CD8-positive, alpha-beta memory T cell (primary cell): ENCODE measurements at regions not wholly inside any gene's neighbourhood (a gene's known extent, or its start where the extent isn't known, plus 50 kb on each side); places are given as distances from the start of the nearest gene placed in this dataset.

Source experiments
- CTCF ChIA-PET: fragments of 350-600 bp; sonication (Branson Sonifier 250); formaldehyde crosslinking; loops from one replicate; lab custom pipeline; 2021; ENCODE audit warnings: antibody characterized with exemption; lab: Charles Lee
- POLR2A ChIA-PET: fragments of 350-600 bp; sonication (Branson Sonifier 250); formaldehyde crosslinking; loops from one replicate; lab custom pipeline; 2021; ENCODE audit warnings: antibody characterized with exemption; lab: Charles Lee
- DNase-seq, 5 donors: peaks; one replicate each; pipeline versions ENCODE4 v3.0.0 to v3.0.0-alpha.2; 2020 to 2022; ENCODE audit warnings: mixed read lengths in 1 of 5
- H3K27ac ChIP-seq: one replicate; pipeline ENCODE4 v1.7.0; 2013; ENCODE audit warnings: low read depth, mild to moderate bottlenecking, low read length, moderate library complexity
- H3K27me3 ChIP-seq: 2 replicates; pipeline ENCODE4 v1.7.0; 2013; ENCODE audit warnings: low read length, mild to moderate bottlenecking; ENCODE audit not compliant: insufficient read depth, poor library complexity, severe bottlenecking
- H3K36me3 ChIP-seq: 2 replicates; pipeline ENCODE4 v1.7.0; 2013; ENCODE audit warnings: mild to moderate bottlenecking, low read length, moderate library complexity; ENCODE audit not compliant: insufficient read depth
- H3K4me1 ChIP-seq: 2 replicates; pipeline ENCODE4 v1.7.0; 2013; ENCODE audit warnings: mild to moderate bottlenecking, low read length, moderate library complexity; ENCODE audit not compliant: insufficient read depth
- H3K4me3 ChIP-seq: 2 replicates; pipeline ENCODE4 v1.7.0; 2013; ENCODE audit warnings: mild to moderate bottlenecking, low read length
- H3K9me3 ChIP-seq: 2 replicates; pipeline ENCODE4 v1.7.0; 2013; ENCODE audit warnings: mild to moderate bottlenecking, low read length
- H3K27ac Mint-ChIP-seq, 8 donors: one replicate each; pipeline ENCODE4 v1.8.0; 2020 to 2021; ENCODE audit warnings: mixed read lengths in 8 of 8, mild to moderate bottlenecking in 6 of 8, inconsistent platforms in 3 of 8, moderate library complexity in 3 of 8
- H3K27me3 Mint-ChIP-seq, 2 donors: one replicate each; pipeline ENCODE4 v1.8.0; 2020 to 2021; ENCODE audit warnings: mixed read lengths in 2 of 2, mild to moderate bottlenecking in 1 of 2, moderate library complexity in 1 of 2
- H3K36me3 Mint-ChIP-seq, 3 donors: one replicate each; pipeline ENCODE4 v1.8.0; 2020 to 2021; ENCODE audit warnings: mixed read lengths in 3 of 3, inconsistent platforms in 1 of 3, mild to moderate bottlenecking in 1 of 3
- H3K4me1 Mint-ChIP-seq, 3 donors: one replicate each; pipeline ENCODE4 v1.8.0; 2020 to 2021; ENCODE audit warnings: mixed read lengths in 3 of 3, inconsistent platforms in 1 of 3, mild to moderate bottlenecking in 1 of 3
- H3K4me3 Mint-ChIP-seq, 7 donors: one replicate each; pipeline ENCODE4 v1.8.0; 2020 to 2021; ENCODE audit warnings: mixed read lengths in 7 of 7, mild to moderate bottlenecking in 6 of 7, moderate library complexity in 4 of 7, inconsistent platforms in 2 of 7
- H3K9me3 Mint-ChIP-seq, 5 donors: one replicate each; pipeline ENCODE4 v1.8.0; 2020 to 2022; ENCODE audit warnings: mixed read lengths in 5 of 5, mild to moderate bottlenecking in 3 of 5, moderate library complexity in 2 of 5, inconsistent platforms in 1 of 5

DNA sequence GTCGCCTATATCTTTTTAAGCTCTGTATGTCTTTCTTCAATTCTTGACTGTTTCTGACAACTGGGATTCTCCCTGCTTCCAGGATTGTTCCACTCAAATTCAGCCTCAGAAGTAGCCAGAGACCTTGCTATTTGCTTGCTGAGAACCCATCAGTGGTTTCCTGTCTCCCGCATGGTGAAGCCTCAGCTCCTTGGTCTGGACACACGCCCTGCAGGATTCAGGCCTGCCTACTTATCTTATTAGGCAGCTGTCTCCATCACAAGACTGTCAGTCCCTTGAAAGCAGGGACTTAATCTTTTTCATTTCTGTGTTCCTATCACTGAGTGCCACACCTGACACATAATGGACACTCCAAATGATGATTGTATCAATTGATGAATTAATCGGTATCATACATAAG lies 175.3 kb downstream of the PLPP3 start:
- H3K36me3 ChIP-seq = no peaks in the 10 kb centered on the region
- H3K4me1 ChIP-seq = no peaks in the 10 kb centered on the region
- Mint-ChIP-seq H3K4me3 (no peak overlapping the region), H3K27ac (no peak overlapping the region), H3K27me3 (no peaks in the 10 kb centered on the region), H3K4me1 (no peaks in the 10 kb centered on the region), H3K9me3 (peaks cover 0 to 3% (median 0%) of the 10 kb centered on the region in 5 donors), H3K36me3 (no peaks in the 10 kb centered on the region)
- no peak for DNase-seq
- no peak overlapping the region for H3K4me3 ChIP-seq
- ChIA-PET CTCF (interaction anchor here (1.3 kb wide), 1 partner anchor 9 kb away, joined by 3 read pairs; no protein-coding TSS in a partner anchor), POLR2A (no interaction called here)
- H3K27ac ChIP-seq = no peak overlapping the region
- no peaks in the 10 kb centered on the region for H3K9me3 ChIP-seq
- H3K27me3 ChIP-seq = no peaks in the 10 kb centered on the region

DNA sequence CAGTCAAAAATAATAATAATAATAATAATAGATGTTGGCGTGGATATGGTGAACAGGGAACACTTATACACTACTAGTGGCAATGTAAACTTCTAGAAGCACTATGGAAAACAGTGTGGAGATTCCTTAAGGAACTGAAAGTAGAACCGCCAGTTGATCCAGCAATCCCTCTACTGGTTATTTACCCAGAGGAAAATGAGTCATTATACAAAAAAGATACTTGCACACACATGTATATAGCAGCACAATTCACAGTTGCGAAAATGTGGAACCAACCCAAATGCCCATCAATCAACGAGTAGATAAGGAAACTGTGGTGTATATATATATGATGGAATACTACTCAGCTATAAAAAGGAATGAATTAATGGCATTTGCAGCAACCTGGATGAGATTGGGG lies 176.0 kb downstream of the PLPP3 start:
- CTCF ChIA-PET = interaction anchor here (1.3 kb wide), 1 partner anchor 9 kb away, joined by 3 read pairs; no protein-coding TSS in a partner anchor
- Histone ChIP-seq H3K27ac (no peak overlapping the region), H3K27me3 (no peaks in the 10 kb centered on the region), H3K4me1 (no peaks in the 10 kb centered on the region), H3K36me3 (no peaks in the 10 kb centered on the region), H3K9me3 (no peaks in the 10 kb centered on the region), H3K4me3 (no peak overlapping the region)
- no peak for DNase-seq
- Mint-ChIP-seq H3K4me1 (no peaks in the 10 kb centered on the region), H3K4me3 (no peak overlapping the region), H3K9me3 (peaks cover 0 to 3% (median 0%) of the 10 kb centered on the region in 5 donors), H3K27ac (no peak overlapping the region), H3K36me3 (no peaks in the 10 kb centered on the region), H3K27me3 (no peaks in the 10 kb centered on the region)
- POLR2A ChIA-PET = no interaction called here

DNA sequence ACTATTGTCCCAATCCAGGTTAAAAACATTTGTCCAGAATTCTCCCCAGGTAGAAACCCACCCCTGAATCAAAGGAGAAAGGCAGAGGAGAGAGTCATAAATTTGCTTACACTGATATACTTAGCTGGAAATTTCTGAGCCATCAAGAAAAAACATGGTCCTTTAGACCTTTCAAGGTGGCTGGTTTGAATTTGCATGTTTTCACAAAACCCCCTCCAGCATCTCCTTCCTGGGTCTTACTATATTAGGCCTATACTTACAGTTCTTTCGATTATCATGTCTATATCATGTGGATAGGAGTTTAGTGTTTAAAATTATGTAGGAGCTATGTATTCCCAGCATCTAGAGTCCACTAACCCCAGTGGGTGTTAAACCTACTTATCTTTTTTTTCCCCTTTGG lies 178.2 kb downstream of the PLPP3 start:
- ChIA-PET POLR2A (no interaction called here), CTCF (no interaction called here)
- DNase-seq = no peak
- Mint-ChIP-seq H3K4me1 (no peaks in the 10 kb centered on the region), H3K36me3 (no peaks in the 10 kb centered on the region), H3K4me3 (no peak overlapping the region), H3K27ac (no peak overlapping the region), H3K27me3 (no peaks in the 10 kb centered on the region), H3K9me3 (peaks cover 0 to 3% (median 0%) of the 10 kb centered on the region in 5 donors)
- no peaks in the 10 kb centered on the region for H3K36me3 ChIP-seq
- H3K9me3 ChIP-seq = no peaks in the 10 kb centered on the region
- H3K27me3 ChIP-seq = no peaks in the 10 kb centered on the region
- H3K4me1 ChIP-seq = no peaks in the 10 kb centered on the region
- no peak overlapping the region for H3K27ac ChIP-seq
- no peak overlapping the region for H3K4me3 ChIP-seq

DNA sequence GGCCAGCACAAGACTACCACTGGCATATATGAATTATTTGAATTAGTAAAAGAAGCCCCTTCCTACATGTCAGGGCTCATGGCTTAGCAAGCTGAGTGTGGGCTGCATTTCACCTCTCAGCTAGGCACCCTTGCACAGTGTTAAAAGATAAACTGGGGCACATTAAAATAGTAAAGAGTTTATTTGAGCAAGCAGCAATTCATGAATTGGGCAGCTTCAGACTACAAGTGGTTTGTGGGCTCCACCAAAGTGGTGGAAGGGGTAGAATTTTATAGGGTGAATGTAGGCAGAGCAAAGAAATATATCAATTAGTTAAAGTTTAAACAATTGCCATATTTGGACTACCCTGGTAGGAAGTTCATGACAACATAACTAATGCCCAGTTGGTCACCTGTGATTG lies 178.8 kb downstream of the PLPP3 start:
- no peak overlapping the region for H3K4me3 Mint-ChIP-seq
- CTCF ChIA-PET = no interaction called here

DNA sequence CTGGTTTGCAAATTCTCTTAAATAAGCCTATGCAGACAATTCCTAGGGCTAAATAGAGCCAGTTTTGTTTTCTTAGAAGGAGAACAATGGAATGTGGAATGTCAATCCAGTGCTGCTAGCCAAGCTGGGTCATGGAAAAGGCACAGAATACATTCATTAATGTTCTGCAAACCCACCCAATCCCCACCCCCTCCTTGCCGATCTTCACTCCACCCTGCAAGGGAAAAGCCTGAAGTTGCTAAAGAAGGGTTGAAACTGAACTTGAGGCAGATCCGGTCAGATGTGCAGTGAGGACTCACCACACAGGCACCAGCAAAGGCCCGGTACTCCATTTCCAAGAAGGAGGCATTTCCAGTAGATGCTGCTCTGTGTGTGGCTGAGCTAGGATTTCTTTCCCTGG lies 179.6 kb downstream of the PLPP3 start:
- H3K4me3 ChIP-seq = no peak overlapping the region
- H3K27ac ChIP-seq = no peak overlapping the region
- Mint-ChIP-seq H3K4me3 (no peak overlapping the region), H3K27me3 (no peaks in the 10 kb centered on the region), H3K27ac (no peak overlapping the region), H3K4me1 (no peaks in the 10 kb centered on the region), H3K36me3 (no peaks in the 10 kb centered on the region), H3K9me3 (peaks cover 0 to 2% (median 0%) of the 10 kb centered on the region in 5 donors)
- no peaks in the 10 kb centered on the region for H3K36me3 ChIP-seq
- DNase-seq = no peak
- H3K4me1 ChIP-seq = no peaks in the 10 kb centered on the region
- CTCF ChIA-PET = no interaction called here
- H3K9me3 ChIP-seq = no peaks in the 10 kb centered on the region
- no peaks in the 10 kb centered on the region for H3K27me3 ChIP-seq
- POLR2A ChIA-PET = no interaction called here

More for the DNA sequence above, 178.8 kb downstream of the PLPP3 start:
- H3K36me3 ChIP-seq = no peaks in the 10 kb centered on the region
- Mint-ChIP-seq H3K9me3 (peaks cover 0 to 2% (median 0%) of the 10 kb centered on the region in 5 donors), H3K4me1 (no peaks in the 10 kb centered on the region), H3K27ac (no peak overlapping the region), H3K36me3 (no peaks in the 10 kb centered on the region), H3K27me3 (no peaks in the 10 kb centered on the region)
- no peaks in the 10 kb centered on the region for H3K4me1 ChIP-seq
- H3K27me3 ChIP-seq = no peaks in the 10 kb centered on the region
- POLR2A ChIA-PET = no interaction called here
- no peak overlapping the region for H3K4me3 ChIP-seq
- H3K9me3 ChIP-seq = no peaks in the 10 kb centered on the region
- DNase-seq = no peak
- H3K27ac ChIP-seq = no peak overlapping the region

DNA sequence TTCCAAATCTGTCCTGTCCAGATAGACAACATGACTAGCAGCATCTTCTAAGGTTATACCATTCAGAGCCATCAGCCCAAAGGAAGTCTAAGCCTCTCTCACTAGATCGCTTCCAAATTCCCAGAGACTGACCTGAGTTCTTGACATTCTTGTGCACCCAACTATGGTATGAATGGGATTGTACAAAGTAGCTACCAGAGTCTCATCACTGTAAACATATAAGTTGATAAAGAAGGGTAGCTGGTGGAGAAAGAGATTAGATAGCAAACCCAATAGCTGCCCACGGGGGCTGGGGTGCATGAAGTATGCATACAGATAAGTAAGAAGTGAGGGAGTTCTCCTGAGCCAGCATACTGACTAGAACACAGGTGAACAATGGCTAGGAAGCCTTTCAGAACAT lies 180.0 kb downstream of the PLPP3 start:
- no peaks in the 10 kb centered on the region for H3K27me3 Mint-ChIP-seq
- H3K36me3 ChIP-seq = no peaks in the 10 kb centered on the region
- H3K4me1 ChIP-seq = no peaks in the 10 kb centered on the region
- CTCF ChIA-PET = no interaction called here
- H3K4me1 Mint-ChIP-seq = no peaks in the 10 kb centered on the region
- no peak overlapping the region for H3K27ac Mint-ChIP-seq
- no peak for DNase-seq
- no peak overlapping the region for H3K4me3 Mint-ChIP-seq
- H3K36me3 Mint-ChIP-seq = no peaks in the 10 kb centered on the region
- no peak overlapping the region for H3K4me3 ChIP-seq
- POLR2A ChIA-PET = no interaction called here
- H3K27me3 ChIP-seq = no peaks in the 10 kb centered on the region
- no peak overlapping the region for H3K27ac ChIP-seq
- peaks cover 0 to 3% (median 0%) of the 10 kb centered on the region in 5 donors for H3K9me3 Mint-ChIP-seq
- H3K9me3 ChIP-seq = no peaks in the 10 kb centered on the region

DNA sequence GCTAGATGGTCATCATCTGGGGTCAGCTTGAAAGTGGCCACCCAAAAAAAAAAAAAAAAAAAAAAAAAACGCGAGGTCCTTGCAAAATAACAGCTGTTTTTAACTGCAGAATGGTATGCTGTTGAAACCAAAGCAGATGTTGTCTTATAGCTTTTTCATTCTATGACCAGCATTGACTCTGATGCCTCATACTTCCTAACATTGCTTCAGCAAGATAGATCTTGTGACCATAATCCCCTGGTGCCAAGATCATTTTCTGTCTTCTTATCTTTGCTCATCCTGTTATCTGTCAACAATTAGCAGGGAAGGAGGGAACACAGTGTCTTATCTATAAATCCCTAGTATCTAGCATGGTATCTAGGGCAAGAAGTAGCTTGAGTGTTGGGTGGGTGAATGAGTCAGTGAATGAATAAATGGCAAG lies 181.5 kb downstream of the PLPP3 start:
- Mint-ChIP-seq H3K27me3 (no peaks in the 10 kb centered on the region), H3K27ac (no peak overlapping the region), H3K4me1 (no peaks in the 10 kb centered on the region), H3K36me3 (no peaks in the 10 kb centered on the region), H3K9me3 (peaks cover 0 to 3% (median 0%) of the 10 kb centered on the region in 5 donors), H3K4me3 (no peak overlapping the region)
- DNase-seq = no peak
- Histone ChIP-seq H3K36me3 (no peaks in the 10 kb centered on the region), H3K4me3 (no peak overlapping the region), H3K27ac (no peak overlapping the region), H3K4me1 (no peaks in the 10 kb centered on the region), H3K27me3 (no peaks in the 10 kb centered on the region), H3K9me3 (no peaks in the 10 kb centered on the region)
- ChIA-PET POLR2A (no interaction called here), CTCF (no interaction called here)

DNA sequence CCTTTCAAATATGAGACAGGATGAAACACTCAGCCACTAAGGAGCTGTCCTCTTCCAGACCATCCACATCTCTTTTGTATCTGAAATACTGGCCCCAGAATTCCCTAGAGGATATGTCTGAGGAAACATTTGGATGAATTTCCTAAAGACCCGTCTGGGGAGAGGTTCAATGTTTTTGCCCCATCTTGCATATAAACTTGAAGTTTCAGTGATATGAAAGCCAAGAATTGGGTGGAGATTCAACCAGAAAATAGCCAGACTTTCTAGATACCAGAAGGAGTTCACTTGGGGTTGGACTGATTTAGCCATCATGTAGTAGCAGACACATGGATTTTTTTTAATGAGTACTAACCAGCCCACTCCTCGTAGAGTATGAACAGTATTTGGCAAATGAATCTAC lies 182.0 kb downstream of the PLPP3 start:
- no peak overlapping the region for H3K27ac Mint-ChIP-seq
- no peak for DNase-seq
- Histone ChIP-seq H3K36me3 (no peaks in the 10 kb centered on the region), H3K27me3 (no peaks in the 10 kb centered on the region), H3K27ac (no peak overlapping the region), H3K9me3 (no peaks in the 10 kb centered on the region), H3K4me3 (no peak overlapping the region), H3K4me1 (no peaks in the 10 kb centered on the region)
- POLR2A ChIA-PET = no interaction called here
- H3K4me3 Mint-ChIP-seq = no peak overlapping the region
- CTCF ChIA-PET = no interaction called here
- H3K36me3 Mint-ChIP-seq = no peaks in the 10 kb centered on the region
- no peaks in the 10 kb centered on the region for H3K4me1 Mint-ChIP-seq
- peaks cover 0 to 3% (median 0%) of the 10 kb centered on the region in 5 donors for H3K9me3 Mint-ChIP-seq
- no peaks in the 10 kb centered on the region for H3K27me3 Mint-ChIP-seq

DNA sequence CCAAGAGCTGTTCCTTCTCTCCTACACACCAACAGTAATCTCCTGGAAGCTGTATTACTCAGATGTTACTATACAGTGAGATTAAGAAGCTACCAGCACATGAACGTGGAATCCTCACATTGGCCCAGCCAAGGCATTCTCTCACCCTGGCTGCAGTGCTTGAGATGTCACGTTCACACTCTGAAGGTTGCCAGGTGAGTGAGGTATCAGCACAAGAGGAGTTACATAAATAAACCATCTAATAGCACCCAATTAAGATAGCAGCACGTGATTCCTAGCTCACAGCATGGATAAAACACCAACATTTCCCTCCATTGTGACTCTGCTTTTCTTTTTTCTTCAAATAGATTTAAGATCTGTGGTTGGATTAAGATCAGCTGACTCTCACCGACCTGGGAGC lies 182.8 kb downstream of the PLPP3 start:
- Histone ChIP-seq H3K27me3 (no peaks in the 10 kb centered on the region), H3K36me3 (no peaks in the 10 kb centered on the region), H3K27ac (no peak overlapping the region), H3K9me3 (no peaks in the 10 kb centered on the region), H3K4me3 (no peak overlapping the region), H3K4me1 (no peaks in the 10 kb centered on the region)
- Mint-ChIP-seq H3K4me3 (peak overlapping the region in 1 of 7 donors; percentile 23), H3K4me1 (no peaks in the 10 kb centered on the region), H3K27ac (no peak overlapping the region), H3K27me3 (no peaks in the 10 kb centered on the region), H3K9me3 (peaks cover 0 to 3% (median 0%) of the 10 kb centered on the region in 5 donors), H3K36me3 (no peaks in the 10 kb centered on the region)
- ChIA-PET CTCF (no interaction called here), POLR2A (no interaction called here)
- no peak for DNase-seq
